ENCODE measurements at regions not wholly inside any gene's neighbourhood (a gene's known extent, or its start where the extent isn't known, plus 50 kb on each side); places are given as distances from the start of the nearest gene placed in this dataset.
A peak's percentile ranks its signal among the peaks of the same experiment; 100 is the strongest.

- no peak for DNase-seq (ENCODE audit: low read depth in 2 of 2)
These were observed 338.2 kb upstream of the B3GALT2 start for GRCh38 chr1:193524616-193525015.

GRCh38 chr1:193524021-193524420, 337.6 kb upstream of the B3GALT2 start:
- no peak for DNase-seq (ENCODE audit: low read depth in 2 of 2)

DNA sequence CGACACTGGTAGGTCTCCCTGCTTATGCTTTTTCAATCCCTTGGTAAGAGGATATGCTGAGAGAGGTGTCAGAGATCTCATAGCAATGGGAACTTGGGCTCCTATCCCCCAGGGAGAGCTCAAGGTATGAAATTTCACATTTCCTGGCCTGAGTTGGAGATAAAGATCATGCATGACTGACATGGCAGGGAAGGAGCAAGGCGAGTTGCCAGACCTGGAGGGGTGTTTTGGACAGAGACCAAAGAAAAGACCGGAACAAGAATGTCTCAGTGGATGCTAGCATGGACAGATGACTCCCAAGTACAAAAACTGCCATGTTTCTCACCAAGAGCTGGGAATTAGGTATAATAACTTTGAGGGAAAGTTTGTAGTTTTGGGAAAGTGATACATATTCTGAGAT, 334.1 kb upstream of the B3GALT2 start:
- DNase-seq (ENCODE audit: low read depth in 2 of 2), result no peak

DNA sequence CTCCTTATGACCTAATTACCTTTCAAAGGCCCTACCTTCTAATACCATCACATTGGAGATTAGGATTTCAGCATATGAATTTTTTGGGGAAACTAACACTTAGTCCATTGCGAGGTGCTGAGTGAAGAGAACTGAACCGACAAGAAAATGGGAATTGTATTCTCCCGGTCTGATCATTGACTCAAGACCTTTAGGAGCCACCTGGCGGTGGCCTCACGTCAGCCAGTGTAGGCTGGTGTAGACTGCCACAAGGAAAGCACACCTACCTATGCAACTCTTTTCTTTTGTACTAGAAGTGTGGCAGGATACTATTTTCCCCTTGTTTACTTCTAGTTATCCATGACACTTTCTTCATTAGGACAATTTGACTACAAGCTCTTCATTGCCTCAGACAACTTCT, 333.5 kb upstream of the B3GALT2 start:
- DNase-seq (ENCODE audit: low read depth in 2 of 2), result no peak

DNA sequence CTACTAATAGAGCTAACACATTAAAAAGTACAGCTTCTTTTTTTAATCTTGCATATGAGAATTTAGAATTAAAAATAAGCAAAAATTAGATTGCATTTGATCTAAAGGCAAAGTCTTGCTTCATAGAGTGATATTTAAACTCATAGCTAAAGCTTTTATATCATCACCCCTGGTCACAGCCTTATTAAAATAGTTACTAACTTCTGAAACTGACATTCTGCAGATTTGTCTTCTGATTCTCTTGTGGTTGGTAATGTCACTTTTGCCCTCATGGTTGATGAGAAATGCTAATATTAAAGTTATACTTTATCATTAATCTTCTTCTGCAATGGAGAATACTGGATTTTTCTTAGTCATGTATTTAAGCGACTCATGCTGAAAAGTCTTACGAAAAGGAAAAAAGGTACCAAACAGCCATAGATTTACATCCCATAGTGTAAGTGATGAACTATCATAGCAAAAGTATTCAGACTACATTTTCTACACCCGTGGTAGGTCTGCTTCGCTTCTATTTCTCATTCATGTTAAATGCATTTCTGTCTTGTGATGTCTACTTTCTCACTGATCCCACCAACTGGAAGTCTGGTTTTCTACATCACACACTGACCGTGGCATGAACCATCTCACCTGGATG, 330.5 kb upstream of the B3GALT2 start:
- no peak for DNase-seq (ENCODE audit: low read depth in 2 of 2)

DNA sequence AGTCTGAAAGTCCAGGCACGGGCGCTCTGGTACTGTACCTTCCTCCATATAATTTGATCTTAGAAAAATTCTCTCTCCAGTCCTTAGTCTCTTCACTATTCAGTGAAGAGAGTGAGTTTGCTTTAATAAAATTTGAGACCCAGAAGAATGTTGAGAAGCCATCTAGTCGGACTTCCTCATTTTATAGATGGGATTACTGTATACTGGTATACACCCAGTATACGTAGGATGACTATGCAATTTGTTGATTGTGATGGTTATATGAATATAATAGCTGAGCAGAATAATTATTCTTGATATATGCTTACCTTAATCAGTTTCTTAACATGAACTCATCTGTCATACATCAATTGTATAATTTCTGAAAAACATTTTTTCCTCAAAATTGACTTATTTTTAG, 328.0 kb upstream of the B3GALT2 start:
- no peak for DNase-seq (ENCODE audit: low read depth in 2 of 2)

- no peak for DNase-seq (ENCODE audit: low read depth in 2 of 2)
These were observed 326.6 kb upstream of the B3GALT2 start for GRCh38 chr1:193513032-193513431.

DNA sequence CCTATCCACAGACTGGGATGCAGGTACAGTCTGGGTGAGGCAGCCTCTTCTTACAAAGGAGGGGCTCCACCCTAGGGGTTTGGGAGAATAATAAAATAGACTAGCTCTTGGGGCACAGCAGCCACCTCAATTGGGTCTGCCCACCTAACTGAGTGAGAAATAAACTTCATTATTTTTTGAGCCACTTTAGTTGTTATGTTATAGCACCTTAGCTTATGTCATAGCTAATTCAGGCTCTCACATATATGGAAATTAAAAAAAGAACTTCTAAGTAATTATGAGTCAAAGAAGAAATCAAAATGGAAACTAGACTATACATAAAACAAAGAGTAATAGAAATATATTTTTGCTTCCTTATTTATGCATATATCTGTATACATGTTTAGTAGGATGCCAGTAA, 318.5 kb upstream of the B3GALT2 start:
- DNase-seq (ENCODE audit: low read depth in 2 of 2), result no peak

DNA sequence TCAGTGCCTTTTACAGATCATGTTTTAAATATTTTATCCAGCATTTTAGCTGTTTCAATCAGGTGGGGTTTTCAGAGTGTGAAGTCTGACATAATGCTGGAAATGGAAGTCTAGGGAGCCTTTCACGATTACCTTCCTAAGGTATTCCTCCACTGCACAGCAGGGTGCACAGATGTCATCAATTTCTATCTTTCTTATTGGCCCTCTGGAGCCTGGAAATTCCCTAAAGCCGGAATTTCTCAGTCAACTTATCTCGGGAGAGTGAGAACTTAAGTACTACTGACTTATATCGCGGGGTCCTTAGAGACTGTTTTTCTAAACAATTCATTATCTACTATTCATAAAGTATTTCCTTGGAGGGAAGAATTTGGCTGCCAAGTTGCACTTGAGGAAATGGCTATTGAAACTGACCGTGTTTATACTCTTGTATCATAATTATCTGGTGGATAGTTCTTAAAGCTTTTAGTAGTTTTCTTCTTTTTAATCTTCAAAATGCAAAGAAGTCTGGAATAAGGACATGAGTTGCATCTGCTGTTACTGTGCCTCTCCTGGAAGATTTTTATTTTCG, 311.8 kb upstream of the B3GALT2 start:
- DNase-seq (ENCODE audit: low read depth in 2 of 2), result no peak

- DNase-seq (ENCODE audit: low read depth in 2 of 2), result no peak
These were observed 308.0 kb upstream of the B3GALT2 start for GRCh38 chr1:193494368-193494767.

- no peak for DNase-seq (ENCODE audit: low read depth in 2 of 2)
These were observed 302.8 kb upstream of the B3GALT2 start for GRCh38 chr1:193489191-193489590.

DNA sequence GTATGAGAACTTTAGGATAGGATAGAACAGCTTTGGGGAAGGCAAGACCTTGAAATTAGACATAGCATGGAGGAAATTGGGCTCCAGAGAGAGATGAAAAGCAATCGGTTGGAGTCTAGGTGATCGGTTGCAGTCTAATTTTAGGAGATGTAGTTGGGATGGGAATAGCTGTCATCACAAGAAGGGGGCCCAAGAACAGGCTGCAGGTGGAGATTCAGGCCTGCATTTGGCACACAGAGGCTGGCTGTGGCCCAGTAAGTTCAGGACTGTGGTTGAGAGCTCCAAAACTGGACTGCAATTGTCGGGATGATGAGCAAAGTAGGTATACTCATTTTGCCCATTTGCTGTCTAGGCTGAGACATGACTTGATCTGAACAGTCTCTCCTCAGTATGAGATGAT, 301.3 kb upstream of the B3GALT2 start:
- DNase-seq (ENCODE audit: low read depth in 2 of 2), result no peak

- DNase-seq (ENCODE audit: low read depth in 2 of 2), result no peak
These were observed 300.3 kb upstream of the B3GALT2 start for GRCh38 chr1:193486671-193487229.

GRCh38 chr1:193480755-193481154, 294.3 kb upstream of the B3GALT2 start:
- no peak for DNase-seq (ENCODE audit: low read depth in 2 of 2)

DNA sequence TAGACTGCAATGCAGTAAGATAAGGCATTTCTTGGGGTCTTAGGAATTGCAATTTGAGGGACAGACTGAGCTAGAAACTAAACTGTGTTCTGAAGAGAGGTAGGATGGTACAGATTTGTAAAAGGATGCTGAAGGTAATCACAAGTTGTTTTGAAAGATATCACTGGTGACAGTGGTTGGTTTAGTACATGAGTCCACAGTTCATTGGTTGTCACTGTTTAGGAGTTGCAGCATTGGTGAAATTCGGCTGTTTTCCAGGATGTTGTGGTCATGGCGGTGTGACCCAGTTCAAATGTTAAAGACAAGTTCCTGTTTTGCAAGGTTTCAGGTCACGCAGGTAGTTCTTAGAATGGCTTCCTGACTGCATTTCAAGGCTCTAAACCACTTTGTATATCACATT, 292.8 kb upstream of the B3GALT2 start:
- peak; percentile 21 to 45 for DNase-seq (ENCODE audit: low read depth in 2 of 2)

- no peak for DNase-seq (ENCODE audit: low read depth in 2 of 2)
These were observed 290.3 kb upstream of the B3GALT2 start for GRCh38 chr1:193476748-193477147.

DNA sequence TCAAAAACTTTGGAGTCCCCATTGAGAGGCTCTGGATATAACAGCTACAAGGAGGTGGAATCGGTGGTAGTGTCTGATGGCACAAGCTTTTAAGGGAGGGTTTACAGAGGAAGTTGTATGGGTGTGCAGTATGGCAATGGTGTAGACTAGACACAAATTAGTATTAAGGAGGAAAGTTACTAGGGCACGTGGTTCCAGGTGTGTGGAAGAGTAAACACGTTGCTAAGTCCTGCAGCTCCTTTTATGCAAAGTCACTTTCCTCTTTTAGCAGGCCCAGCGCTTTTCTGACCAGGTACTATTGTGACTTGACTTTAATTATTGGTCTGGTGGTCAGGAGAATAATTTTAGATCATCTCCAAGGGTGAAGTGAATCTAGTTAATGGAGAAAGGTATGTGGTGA, 287.5 kb upstream of the B3GALT2 start:
- DNase-seq (ENCODE audit: low read depth in 2 of 2), result no peak

DNA sequence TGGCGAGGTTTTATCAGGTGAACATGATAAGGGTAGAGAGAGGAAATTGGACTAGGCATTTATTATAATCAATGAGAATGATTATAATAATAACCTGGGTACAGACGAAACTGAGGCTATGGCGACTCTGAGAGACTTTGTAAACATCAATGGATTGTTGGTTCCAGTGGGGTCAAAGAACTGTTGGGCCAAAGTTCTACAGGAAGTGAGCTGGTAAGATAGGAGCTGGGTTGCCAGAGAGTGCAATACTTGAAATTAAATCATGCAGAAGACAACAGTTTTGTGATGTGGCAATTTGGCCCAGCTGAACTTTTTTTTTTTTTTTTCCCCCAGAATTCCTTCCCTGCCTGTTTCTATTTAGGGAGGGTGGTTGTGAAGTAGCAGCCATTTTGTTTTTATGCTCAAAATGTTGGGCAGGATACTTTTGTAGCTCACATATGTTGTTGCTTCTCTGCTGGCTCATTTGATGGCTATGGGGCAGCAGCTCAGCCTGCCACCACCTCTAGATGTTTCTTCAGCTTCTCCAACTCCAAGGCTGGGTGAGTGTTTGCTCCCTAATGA, 286.5 kb upstream of the B3GALT2 start:
- no peak for DNase-seq (ENCODE audit: low read depth in 2 of 2)

- DNase-seq (ENCODE audit: low read depth in 2 of 2), result no peak
These were observed 286.0 kb upstream of the B3GALT2 start for GRCh38 chr1:193472430-193472829.

DNA sequence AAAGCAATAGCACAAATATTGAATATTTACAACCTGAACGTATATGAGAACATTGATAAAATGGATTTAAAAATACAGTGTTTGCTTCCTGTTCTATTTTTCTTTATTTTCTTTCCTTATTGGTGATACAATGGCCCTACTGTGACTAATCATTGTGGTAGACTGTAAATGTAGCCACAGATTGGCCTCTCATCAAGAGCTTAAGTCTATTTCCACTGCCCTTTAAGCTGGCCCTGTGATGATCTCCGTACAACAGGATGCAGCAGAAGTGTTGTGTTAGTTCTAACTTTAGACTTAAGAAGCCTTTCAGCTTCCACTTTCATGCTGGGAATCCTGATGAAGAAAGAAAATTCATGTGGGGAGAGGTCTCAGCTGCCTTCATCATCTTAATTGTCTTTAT, 285.6 kb upstream of the B3GALT2 start:
- DNase-seq (ENCODE audit: low read depth in 2 of 2), result no peak

DNA sequence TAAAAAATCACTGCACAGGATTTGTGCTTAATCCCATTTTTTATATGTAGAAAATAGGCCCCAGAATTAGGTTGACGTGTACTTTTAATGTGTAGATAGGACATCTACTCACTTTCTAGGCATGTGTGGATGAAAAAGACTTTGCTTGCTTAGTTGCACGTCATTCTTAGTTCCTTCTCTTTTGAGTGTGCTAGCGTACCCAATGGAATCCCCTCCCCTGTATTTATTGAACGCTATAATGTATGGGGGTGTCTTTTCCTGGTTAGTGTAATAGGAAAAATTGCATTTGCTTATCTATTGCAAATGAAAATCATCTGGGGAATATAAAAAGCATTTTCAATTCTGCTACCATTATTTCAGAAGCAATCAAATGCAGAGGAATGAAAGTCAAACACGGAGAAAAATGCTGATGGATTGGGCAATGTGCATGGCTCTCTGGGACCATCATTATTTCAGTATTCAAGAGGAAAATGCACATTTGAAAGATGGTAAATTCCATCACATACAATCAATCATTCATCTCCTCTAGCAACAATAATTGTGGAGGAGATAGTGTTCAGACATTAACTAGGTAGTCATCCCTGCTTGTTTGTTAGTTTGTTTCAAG, 277.0 kb upstream of the B3GALT2 start:
- no peak for DNase-seq (ENCODE audit: low read depth in 2 of 2)

GRCh38 chr1:193462629-193463320, 276.4 kb upstream of the B3GALT2 start:
- DNase-seq (ENCODE audit: low read depth in 2 of 2), result no peak

Measured in stimulated activated CD8-positive, alpha-beta memory T cell treated with anti-CD3 and anti-CD28 coated beads, Interleukin-15, amount 100 ng/mL, for 48 hours (primary cell).